ENCODE measurements at regions not wholly inside any gene's neighbourhood (a gene's known extent, or its start where the extent isn't known, plus 50 kb on each side); places are given as distances from the start of the nearest gene placed in this dataset.

GRCh38 chr12:84218406-84218805 is 694.2 kb downstream of the SLC6A15 start:
- TF ChIP-seq EZH2 (IDR thresholded peaks at IDR 0.05) (no peak), POLR2AphosphoS5 (IDR thresholded peaks at IDR 0.05; ENCODE audit: borderline replicate concordance, low read depth, low read length) (no peak)
